Stimulated activated CD8-positive, alpha-beta memory T cell treated with anti-CD3 and anti-CD28 coated beads, Interleukin-12 subunit alpha, Interleukin-12 subunit beta, amount 100 ng/mL, for 24 hours (primary cell): ENCODE measurements at regions not wholly inside any gene's neighbourhood (a gene's known extent, or its start where the extent isn't known, plus 50 kb on each side); places are given as distances from the start of the nearest gene placed in this dataset.

Experiments
- DNase-seq: peaks from one replicate; pipeline ENCODE4 v3.0.0-alpha.2; 2020; ENCODE audit errors: extremely low read depth

DNA sequence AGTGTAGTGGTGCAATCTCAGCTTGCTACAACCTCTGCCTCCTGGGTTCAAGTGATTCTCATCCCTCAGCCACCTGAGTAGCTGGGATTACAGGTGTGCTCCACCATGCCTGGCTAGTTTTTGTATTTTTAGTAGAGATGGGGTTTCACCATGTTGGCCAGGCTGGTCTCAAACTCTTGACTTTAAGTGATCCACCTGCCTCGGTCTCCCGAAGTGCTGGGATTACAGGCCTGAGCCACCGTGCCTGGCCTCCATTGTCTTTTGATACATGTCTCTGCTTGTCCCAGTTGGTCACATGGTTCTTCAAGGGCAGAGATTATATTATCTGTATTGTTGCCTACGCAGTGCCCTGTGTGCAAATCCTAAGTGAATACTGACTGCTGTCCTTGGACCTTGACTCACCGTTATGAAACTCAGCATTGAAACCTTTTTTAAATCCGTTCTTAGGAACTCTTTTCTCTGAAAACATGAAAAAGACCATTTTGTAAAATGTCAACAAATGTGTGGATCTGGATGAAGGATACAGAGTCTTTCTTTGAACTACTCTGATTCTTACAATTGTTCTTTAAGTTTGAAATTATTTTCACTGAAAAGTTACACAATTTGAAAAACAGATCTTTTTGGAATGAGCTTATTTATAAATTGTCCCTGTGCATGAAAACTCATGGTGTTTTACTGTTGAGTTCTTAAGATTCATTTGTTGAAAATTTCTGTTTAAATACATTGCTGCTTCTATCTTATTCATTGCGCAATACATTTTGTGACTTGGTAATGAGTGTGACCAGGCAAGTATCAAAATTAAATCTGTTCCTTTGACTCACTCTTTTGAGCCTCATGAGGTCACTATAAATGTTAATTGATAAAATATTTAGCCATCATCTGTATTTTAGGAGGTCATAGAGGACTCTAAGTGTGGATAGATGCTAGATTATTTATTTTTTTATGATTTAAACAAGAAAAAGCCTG lies 293.5 kb downstream of the UTRN start:
- DNase-seq, result no peak

DNA sequence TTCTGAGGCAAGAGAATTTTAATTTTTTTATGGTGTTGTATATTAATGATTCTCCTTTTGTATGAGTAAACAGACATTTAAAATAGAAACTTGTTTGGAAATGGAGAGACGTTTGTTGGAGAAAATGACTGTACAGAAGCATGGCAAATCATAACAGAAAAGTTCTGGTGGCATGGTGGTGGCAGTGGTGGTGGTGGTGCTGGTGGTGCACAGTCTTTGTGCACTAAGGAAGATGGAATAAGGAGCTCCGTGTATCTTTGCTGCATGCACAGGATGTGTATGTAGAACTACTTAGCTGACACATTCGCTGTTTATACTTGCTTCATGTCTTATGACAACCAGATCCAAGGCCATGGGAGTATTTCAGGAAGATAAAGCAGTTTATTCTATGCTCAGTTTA lies 294.9 kb downstream of the UTRN start:
- no peak for DNase-seq

DNA sequence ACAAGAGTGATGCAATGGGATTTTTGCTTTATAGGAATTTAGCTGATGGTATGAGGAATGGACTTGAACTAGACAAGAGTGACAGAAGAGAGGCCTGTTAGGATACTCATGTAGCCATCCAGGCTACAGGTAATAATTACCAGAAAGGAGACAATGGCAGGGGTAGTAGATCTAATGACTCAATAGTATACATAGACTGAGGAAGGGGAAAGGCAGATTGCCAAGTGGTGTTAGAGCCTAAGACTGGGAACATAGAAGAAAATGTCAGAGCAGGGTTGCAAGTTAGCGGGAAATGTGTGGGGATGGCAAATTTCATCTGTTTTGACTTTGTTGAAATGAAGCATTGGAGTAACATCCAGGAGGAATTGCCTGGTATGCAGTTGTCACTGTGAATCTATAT lies 295.6 kb downstream of the UTRN start:
- no peak for DNase-seq

DNA sequence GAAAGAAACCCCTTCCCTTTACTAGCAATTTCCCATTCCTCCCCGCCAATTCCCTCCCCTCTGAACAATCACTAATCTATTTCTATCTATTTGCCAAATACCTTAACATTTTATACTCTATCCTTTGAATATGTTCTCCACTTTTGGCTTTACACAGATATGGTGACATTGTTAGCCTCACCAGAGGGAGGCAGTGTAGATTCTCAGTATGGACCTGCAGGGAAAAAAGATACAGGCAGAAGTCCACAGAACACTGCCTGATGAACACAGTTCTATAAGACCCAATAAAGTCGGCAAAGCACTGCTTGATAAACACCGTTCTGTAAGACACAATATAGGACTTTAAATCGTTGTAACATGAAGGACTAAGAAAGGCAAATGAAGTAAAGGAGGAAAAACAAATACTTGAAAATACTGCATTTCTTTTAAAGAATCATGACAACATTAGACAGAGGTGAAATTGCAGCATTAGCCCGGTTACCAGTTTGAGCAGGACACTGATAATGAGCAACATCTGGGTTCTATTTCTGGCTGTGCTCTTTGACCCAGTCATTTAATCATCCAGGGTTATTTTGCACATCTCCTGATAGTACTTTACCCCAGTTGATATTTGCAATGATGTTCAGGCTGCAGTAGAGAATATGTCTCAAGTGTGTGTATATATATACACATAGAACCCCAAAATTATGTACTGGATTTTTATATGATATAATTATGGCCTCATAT lies 296.8 kb downstream of the UTRN start:
- DNase-seq, result no peak

DNA sequence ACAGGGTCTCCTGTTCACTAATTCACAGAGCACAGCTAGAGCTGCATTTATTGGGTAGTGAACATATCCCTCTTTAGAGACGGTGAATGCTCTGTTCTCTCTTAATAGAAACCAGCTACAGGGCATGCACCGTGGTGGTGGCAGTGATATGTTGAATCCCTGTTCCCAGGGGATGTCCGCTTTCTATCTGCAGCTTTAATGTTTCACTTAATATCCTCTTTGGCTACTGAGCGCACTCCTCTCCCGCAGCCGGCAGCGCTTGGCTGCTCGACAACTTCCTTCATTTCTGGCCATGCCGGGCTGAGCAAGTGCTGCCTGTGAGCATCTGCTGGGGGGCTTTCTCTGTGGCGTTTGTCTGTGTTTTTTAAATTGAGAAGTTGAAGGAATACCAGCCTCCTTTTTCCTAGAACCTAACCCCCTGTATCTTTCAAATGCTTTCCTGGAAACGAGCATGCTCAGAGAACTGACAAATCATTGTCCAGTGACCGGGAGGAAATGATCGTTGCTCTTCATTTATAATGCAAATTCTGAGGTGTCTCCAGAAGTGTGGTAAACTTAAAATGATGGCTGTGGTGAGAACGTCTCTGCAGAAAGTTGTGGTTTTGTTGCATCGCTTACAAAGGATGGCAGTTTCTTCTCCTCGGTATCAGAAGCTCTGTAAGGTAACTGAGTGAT lies 297.9 kb downstream of the UTRN start:
- DNase-seq, result no peak

DNA sequence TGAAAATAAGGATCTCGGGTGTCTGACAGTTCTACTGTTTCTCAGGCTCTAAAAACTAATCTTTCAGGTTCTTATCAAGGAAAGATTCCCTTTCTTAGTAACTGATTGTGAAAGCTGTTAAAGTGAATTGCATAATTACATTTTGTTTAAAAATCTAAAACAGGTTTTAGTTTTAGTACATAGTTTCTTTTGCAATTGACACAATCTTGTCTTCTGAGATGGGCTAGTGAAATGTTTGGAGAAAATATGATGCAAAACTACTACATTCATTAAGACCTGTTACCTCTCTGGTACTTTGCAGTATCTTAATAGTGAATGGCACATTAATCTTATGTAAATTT lies 298.4 kb downstream of the UTRN start:
- no peak for DNase-seq

DNA sequence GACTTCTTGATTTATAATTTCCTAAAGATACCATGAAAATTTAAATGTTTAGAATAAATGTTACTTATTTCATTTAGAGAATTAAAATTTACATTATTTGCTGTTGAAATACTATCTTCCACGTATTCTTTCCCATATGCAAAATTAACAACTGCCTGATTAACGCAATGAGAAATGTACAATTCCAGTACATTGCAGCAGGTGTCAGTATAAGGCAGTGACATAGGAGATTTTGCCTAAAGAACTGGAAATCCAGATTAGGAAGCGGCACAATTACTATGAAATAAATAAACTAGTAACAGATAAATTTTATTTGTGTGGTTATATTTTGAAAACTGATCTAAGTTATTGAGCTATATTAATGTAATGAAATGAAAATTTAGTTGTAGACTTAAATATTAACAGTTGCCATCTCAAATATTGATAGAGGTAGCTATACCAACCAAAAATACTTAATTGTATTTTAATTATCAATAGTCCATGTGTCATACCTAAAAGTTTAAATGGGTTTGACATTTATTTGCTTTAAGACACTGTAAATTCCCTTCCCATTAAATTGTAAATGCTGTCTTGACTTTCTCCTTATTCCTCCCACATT lies 300.2 kb downstream of the UTRN start:
- no peak for DNase-seq

DNA sequence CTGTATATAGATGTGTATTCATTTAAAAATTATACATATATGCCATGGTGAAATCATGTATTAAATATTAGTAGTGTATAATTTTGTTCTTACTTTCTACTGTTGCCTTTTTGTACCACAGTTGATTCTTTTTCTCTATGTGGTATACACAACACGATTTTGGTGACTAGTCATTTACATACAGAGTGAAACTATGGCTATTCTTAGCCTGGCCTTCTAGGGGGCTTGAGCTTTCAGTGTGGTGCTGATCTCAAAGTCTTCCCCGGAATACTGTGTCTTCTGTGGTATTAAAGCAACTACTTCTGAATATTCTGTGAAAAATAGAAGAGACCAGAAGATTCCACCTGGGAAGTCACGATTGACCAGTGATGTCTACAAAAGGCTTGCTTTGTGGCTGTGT lies 301.9 kb downstream of the UTRN start:
- DNase-seq, result no peak

DNA sequence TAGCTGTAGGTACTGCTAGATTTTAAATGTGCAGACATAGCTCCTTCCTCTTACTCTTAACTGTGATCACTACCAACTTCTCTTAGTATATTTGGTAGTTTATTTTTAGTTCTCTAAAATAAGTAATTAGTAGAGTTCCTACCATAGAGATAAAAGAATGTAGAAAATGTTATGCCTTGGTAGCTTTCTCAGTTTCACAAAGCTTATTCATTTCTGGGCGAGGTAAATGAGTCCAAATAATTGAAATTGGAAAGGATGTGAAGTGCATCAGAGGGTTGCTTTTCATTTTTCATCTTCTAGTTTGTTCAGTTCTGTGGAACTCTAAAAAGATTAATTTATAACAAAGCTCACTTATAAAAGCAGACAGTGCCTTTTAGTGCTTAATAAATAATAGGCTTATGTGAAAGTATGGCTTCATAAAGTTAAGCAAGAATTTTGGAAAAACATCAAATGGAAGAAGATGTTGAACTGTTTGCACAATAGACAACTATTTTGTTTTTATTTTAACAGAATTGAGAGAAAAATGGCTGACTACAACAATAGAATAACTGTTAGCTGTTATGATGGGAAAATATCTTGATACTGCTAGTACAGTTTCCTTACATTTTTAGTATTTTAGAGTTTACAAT lies 303.7 kb downstream of the UTRN start:
- DNase-seq, result no peak

DNA sequence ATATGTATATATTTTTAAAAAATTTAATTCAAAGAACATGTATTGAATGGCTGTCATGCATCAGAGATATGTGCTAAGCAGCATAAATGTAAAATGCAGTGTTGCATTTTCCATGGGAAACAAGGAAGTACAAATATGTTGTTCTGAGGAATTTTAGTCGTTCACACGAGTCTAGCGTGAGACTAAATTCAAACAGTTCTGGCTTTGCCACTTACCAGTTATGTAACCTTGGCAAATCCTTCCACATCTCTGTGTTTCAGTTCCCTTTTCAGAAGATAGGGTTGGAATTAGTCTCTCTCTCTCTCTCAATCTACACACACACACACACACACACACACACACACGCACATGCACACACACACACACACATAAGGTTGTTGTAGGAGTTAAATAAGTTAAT lies 305.4 kb downstream of the UTRN start:
- DNase-seq, result no peak

DNA sequence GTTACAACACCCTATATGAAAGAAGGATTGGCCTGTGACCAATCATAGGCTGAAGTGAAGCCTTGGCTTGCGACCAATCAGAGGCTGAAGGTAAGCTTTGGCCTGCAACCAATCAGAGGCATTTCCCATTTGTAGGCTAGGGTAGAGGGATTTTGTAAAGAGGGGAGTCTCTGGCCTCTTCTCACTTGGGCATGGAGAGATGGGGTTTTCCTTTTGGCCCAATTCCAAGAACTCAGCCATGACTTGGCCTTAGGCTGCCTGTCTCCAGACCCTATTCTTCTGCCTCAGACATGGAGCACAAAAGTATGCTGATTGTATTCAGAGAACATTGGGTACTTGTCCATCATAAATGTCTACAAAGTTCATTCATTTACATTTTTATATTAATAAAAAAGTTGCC lies 308.3 kb downstream of the UTRN start:
- DNase-seq, result no peak

DNA sequence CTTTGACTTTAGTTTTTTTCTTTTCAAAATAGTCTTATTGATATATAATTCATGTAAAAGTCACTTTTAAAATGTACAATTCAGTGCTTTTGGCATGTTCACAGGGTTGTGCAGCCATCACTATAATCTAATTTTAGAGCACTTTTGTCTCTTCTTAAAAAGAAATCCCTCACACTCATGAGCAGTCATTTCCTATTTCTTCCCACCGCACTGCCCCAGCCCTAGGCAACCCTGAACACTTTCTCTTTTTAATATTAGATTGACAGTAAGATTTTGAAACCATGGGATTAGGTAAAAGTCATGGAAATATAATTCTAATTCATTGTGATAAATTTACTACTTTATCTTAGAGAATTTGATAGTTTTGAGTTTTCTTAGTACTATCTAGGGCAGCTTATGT lies 309.4 kb downstream of the UTRN start:
- no peak for DNase-seq

DNA sequence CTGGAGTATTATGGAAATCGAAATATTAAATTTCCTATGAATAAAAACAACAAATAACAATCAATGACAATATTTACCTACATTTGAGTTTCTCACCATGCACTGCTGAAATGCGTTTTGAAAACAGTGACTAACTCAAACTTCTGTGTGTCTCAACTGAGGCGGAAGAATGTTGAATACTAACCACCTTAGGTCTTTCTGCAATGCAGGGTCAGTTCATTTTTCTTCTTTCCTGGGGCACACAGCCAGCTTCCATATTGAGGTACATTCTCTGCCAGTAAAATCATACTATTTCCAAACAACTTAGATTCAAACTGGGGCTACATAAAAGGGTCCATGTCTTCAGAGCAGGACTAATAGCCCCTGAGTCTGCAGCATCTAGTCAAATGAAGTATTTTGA lies 310.1 kb downstream of the UTRN start:
- DNase-seq, result no peak

DNA sequence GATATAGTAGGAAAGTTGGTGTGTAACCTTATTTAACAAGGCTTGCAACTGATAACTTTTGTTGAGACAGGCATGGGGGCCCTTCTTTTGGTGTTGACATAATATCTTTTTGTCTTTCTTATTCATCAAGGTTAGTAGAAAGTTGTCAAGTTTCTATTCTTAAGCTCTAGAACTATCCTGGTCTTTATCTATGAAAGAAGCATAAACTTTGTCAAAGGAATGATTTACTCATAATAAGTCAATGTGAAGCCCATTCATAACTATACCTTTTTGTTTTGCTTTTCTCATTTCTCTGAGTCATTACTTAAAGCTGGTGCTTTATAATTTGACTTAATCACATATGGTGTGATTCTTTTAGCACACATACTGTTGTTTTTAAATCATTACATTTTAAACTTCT lies 312.4 kb downstream of the UTRN start:
- DNase-seq, result no peak

DNA sequence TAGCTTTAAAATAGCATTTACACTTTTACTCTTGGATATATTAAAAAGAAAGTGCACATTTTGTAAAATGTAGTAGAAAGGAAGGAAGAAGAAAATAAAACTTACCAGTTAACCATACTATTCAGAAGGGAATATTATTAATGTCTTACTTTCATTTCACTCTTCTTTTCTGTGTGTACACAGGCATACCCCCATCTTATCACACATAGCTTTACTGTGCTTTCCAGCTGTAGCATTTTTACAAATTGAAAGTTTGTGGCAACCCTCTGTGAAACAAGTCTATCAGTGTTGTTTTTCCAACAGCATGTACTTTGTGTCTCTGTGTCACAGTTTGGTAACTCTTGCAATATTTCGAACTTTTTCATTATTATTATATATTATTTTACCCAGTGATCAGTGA lies 314.5 kb downstream of the UTRN start:
- no peak for DNase-seq

DNA sequence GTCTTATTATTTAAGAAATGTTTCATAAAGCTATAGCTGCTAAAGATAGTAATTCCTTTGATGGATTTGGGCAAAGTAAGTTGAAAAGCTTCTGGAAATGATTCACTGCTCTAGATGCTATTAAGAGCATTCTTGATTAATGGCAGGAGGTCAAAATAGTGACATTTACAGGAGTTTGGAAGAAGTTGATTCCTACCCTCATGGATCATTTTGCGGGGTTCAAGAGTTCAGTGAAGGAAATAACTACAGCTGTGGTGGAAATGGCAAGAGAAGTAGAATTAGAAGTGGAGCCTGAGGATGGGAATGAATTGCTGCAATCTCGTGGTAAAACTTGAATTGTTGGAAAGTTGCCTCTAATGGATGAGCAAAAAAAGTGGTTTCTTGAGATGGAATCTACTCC lies 316.1 kb downstream of the UTRN start:
- DNase-seq, result no peak

DNA sequence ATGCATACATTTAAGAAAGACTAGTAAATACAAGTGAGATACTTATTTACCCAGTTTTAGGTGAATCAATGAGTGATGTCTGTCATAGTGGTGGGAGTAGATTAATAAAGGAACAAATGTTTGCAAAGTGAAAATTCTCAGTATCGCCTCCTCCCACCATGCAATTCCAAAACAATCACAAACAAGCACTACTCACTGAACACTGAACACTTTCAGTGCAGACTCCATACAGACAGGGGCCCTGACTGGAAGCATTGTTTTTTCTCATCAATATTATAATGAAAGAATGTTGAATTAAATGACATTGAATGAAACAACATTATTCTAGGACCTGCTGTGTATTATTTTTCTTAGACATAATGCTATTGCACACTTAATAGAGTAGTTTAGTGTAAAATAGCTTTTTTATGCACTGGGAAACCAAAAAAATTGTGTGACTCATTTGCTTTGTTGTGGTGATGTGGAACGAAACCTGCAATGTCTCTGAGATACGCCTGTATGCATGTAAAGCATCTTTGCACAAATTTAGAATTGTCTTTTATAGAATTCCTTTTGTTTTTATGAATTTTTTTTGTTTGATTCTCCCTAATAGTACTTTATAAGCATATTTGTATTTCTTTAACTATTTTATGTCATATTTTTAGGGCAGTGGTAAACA lies 317.5 kb downstream of the UTRN start:
- no peak for DNase-seq

DNA sequence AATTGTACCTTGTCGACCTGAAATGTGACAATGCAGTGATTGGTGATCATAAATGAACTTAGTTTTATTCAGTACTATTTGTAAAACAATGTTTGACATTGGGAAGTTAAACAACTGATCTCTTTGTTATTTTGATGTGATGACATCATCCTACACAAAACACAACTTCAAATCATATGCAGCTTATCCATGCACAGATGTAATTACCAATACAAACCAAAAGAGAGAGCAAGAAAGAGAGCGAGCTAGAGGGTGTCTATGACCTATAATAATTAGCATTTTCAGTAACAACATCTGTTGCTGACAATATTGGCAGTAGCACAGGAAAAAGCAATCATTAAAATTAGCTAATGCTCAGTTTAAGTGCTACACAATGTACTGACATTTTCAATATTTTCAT lies 320.9 kb downstream of the UTRN start:
- no peak for DNase-seq

DNA sequence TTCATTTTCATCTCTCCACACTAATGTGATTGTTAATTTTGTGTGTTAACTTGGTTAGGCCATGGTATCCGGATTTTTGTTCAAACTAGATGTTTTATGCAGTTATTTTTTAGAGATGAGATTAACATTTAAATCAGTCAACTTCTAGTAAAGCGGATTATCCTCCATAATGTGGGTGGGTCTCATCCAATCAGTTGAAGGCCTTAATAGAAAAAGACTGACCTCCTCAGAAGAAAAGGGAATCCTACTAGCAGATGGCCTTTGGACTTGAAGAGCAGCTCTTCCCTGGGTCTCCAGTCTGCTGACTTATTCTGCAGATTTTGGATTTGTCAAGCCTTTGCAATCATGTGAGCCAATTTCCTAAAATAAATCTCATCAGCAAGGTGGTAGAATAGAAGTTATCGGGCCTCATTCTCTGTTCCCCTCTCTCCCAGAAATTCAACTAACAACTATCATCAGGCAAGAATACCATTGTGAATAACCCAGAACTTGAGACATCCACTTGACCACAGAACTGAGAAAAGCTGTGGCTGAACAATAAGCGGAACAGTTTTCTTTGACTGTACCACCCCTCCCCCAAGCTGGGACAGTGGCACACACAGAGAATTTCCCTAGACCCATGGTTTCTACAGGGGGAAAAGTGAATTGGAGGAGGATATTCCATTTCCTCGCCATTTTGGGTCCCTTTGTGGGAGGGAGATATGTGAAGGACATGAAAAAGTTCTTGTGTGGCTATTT lies 323.0 kb downstream of the UTRN start:
- no peak for DNase-seq

DNA sequence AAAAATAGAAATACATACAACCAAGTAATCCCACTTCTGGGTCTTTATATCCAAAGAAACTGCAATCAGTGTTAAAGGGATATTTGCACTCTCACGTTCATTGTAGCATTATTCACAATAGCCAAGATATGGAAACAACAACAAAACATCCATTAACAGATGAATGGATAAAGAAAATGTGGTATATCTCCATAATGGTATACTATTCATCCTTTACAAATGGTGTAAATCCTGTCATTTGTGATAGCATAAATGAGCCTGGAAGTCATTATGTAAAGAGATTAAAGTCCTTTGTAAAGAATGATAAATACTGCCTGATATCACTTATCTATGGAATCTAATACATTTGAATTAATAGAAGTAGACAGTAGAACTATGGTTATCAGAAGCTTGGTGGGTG lies 327.7 kb downstream of the UTRN start:
- no peak for DNase-seq

DNA sequence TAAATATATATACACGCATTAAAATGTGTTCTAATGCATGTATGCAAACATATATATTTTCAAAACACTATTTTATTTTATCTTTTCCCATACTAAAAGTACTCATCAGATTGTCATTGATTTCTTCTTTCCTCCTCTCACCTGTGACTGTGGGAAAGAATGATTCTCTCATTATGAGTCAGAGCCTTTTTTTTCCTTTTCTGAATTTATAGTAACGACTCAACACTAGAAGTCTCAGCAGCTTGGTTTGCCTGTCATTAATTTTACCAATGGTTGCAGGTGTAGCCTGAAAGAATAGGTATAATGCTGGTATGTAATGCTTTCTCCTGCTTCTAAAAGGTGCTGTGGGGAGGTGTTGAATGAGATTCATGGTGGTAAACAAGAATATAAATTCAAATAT lies 328.7 kb downstream of the UTRN start:
- no peak for DNase-seq
